ENCODE measurements at regions not wholly inside any gene's neighbourhood (a gene's known extent, or its start where the extent isn't known, plus 50 kb on each side); places are given as distances from the start of the nearest gene placed in this dataset.

DNA sequence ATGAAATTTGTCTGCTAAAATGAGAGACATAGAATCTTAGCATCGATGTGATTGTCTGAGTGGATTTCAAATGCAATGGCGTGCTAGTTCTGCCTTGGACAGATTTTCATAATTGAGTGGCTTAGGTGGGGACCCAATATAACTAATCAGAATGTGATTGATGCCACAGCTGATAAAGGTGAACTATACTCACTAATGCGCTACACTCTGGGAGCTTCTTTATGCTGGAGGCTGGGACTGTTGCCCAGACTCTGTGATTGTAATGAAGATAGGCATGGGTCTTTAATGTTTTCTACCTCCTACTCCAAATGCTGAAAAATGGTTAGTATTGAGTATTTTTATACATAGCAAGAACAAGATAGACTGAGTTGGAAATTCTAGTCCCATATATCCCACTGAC lies 339.5 kb upstream of the SLC39A10 start:
- DNase-seq: no peak
- Histone ChIP-seq H3K36me3 (no peaks in the 10 kb centered on the region), H3K27me3 (no peaks in the 10 kb centered on the region), H3K4me1 (peaks cover 0 to 11% (median 4%) of the 10 kb centered on the region in 4 donors), H3K27ac (no peak overlapping the region), H3K4me3 (no peak overlapping the region), H3K9me3 (no peaks in the 10 kb centered on the region)
- TF ChIP-seq, protein P1, sequence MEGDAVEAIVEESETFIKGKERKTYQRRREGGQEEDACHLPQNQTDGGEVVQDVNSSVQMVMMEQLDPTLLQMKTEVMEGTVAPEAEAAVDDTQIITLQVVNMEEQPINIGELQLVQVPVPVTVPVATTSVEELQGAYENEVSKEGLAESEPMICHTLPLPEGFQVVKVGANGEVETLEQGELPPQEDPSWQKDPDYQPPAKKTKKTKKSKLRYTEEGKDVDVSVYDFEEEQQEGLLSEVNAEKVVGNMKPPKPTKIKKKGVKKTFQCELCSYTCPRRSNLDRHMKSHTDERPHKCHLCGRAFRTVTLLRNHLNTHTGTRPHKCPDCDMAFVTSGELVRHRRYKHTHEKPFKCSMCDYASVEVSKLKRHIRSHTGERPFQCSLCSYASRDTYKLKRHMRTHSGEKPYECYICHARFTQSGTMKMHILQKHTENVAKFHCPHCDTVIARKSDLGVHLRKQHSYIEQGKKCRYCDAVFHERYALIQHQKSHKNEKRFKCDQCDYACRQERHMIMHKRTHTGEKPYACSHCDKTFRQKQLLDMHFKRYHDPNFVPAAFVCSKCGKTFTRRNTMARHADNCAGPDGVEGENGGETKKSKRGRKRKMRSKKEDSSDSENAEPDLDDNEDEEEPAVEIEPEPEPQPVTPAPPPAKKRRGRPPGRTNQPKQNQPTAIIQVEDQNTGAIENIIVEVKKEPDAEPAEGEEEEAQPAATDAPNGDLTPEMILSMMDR (IDR thresholded peaks at IDR 0.05): no peak
- TF ChIP-seq POLR2A (IDR thresholded peaks at IDR 0.05) (no peak), EP300 (IDR thresholded peaks at IDR 0.05) (no peak), POLR2AphosphoS5 (IDR thresholded peaks at IDR 0.05) (no peak)
- intact Hi-C loops (cut with DNase I): no loop called here
- 94 to 97% methylated on average over 3 of the region's 3 CpGs for WGBS, 2 donors

DNA sequence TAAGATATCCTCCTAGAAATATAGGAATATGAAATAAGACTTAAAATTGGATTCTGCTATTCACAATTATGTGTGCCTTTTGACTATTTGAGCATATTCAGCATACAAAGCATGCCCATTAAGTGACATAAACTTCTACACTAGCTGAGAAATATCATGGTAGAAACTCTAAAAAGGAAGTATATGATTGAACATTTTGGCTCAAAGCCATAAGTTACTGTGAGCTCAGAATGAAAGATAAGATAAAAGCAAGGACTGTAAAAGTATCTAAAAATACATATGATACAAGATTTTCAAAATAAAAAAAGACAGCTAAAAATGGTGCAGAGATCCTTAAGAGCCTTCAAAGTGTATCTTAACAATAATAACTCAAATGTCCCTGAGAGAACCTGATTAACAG lies 340.5 kb upstream of the SLC39A10 start:
- Histone ChIP-seq H3K4me3 (no peak overlapping the region), H3K36me3 (no peaks in the 10 kb centered on the region), H3K9me3 (no peaks in the 10 kb centered on the region), H3K27me3 (no peaks in the 10 kb centered on the region), H3K27ac (no peak overlapping the region), H3K4me1 (peaks cover 0 to under 1% (median 0%) of the 10 kb centered on the region in 4 donors)
- TF ChIP-seq EP300 (IDR thresholded peaks at IDR 0.05) (no peak), POLR2A (IDR thresholded peaks at IDR 0.05) (no peak), POLR2AphosphoS5 (IDR thresholded peaks at IDR 0.05) (no peak)
- TF ChIP-seq, protein P1 (IDR thresholded peaks at IDR 0.05): no peak
- intact Hi-C loops (cut with DNase I): no loop called here
- no peak for DNase-seq

DNA sequence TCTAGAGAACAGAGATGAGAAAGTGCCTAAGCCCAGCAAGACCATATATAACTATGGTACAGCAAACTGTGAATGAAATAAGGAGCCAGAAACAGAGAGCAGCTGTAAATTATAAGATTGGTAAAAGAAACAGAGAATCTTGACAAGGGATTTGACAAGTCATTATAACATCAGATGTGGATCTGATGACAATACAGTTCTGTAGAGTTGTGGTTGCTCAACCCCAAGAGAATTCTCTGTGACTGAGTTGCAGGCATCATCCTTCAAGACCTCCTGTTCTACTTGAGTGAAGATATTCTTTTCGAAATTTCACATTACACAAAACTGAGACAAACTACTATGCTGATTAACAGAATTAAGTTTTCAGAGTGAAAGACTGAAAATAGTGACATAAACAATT lies 343.1 kb upstream of the SLC39A10 start:
- Histone ChIP-seq H3K4me1 (no peaks in the 10 kb centered on the region), H3K27me3 (no peaks in the 10 kb centered on the region), H3K4me3 (no peak overlapping the region), H3K9me3 (no peaks in the 10 kb centered on the region), H3K27ac (no peak overlapping the region), H3K36me3 (no peaks in the 10 kb centered on the region)
- no peak for DNase-seq
- WGBS, 2 donors: 82 to 93% methylated on average over 1 of the region's 1 CpG
- intact Hi-C loops (cut with DNase I): no loop called here
- TF ChIP-seq EP300 (IDR thresholded peaks at IDR 0.05): no peak
- TF ChIP-seq, protein P1 (IDR thresholded peaks at IDR 0.05): no peak
- no peak for TF ChIP-seq POLR2A (IDR thresholded peaks at IDR 0.05)
- TF ChIP-seq POLR2AphosphoS5 (IDR thresholded peaks at IDR 0.05): no peak

DNA sequence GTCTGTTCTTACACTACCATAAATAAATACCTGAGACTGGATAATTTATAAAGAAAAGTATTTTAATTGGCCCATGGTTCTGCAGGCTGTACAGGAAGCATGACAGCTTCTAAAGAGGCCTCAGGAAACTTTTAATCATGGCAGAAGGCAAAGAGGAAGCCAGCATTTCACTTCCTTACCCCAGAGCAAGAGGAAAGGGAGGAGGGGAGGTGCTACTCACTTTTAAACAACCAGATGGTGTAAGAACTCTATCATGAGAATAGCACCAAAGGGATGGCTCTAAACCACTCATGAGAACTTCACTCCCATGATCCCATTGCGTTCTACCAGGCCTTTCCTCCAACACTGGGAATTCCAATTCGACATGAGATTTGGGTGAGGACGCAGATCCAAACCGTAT lies 344.4 kb upstream of the SLC39A10 start:
- intact Hi-C loops (cut with DNase I): no loop called here
- Histone ChIP-seq H3K9me3 (no peaks in the 10 kb centered on the region), H3K27me3 (no peaks in the 10 kb centered on the region), H3K4me1 (no peaks in the 10 kb centered on the region), H3K27ac (no peak overlapping the region), H3K4me3 (no peak overlapping the region), H3K36me3 (no peaks in the 10 kb centered on the region)
- no peak for DNase-seq
- 94% methylated on average over 4 of the region's 4 CpGs for WGBS, 2 donors
- TF ChIP-seq POLR2AphosphoS5 (IDR thresholded peaks at IDR 0.05): no peak

DNA sequence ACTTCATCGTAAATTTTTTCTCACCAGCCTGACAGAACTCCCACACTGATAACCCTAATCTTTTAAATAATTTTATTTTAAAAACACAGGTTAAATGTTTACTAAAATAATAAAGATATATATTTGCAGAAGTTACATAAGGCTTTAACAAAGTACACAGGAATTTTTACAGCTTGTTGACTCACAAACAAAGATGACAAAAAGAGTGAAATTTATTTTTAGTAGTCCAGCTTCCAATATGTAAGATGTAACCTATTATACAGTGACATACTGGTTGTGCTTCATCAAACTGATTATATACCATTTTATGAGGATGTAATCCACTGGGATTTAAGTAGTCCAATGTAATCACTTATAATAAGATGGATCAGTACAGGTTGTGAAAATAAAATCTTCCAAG lies 348.9 kb upstream of the SLC39A10 start:
- Histone ChIP-seq H3K9me3 (no peaks in the 10 kb centered on the region), H3K36me3 (no peaks in the 10 kb centered on the region), H3K4me3 (no peak overlapping the region), H3K27me3 (no peaks in the 10 kb centered on the region), H3K27ac (no peak overlapping the region), H3K4me1 (no peaks in the 10 kb centered on the region)
- TF ChIP-seq POLR2AphosphoS5 (IDR thresholded peaks at IDR 0.05): no peak
- DNase-seq: no peak
- WGBS, 2 donors: 15 to 63% methylated on average over 1 of the region's 1 CpG
- intact Hi-C loops (cut with DNase I): no loop called here

DNA sequence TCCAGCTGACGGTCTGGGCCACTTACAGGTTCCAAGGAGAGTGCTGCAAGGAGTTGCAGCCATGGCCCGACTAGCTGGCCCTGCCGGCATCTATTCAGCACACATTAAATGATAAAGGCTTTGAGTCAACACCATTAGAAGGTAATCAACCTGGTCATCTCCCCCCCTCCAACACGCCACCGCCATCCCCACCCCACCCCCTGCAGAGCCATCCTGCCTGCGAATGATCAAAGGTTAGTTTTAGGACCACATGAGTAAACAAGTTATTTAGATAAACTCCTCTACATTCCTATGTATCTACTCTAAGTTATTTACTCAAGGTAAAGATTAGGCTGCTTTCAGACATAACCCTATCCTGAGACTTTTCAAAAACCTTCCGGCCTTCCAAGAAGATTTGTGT lies 349.3 kb upstream of the SLC39A10 start:
- DNase-seq: no peak
- no peak overlapping the region for H3K4me3 ChIP-seq
- H3K4me1 ChIP-seq: no peaks in the 10 kb centered on the region
- no peak overlapping the region for H3K27ac ChIP-seq
- no peaks in the 10 kb centered on the region for H3K27me3 ChIP-seq
- intact Hi-C loops (cut with DNase I): no loop called here
- TF ChIP-seq EP300 (IDR thresholded peaks at IDR 0.05): no peak
- no peak for TF ChIP-seq POLR2AphosphoS5 (IDR thresholded peaks at IDR 0.05)
- no peaks in the 10 kb centered on the region for H3K36me3 ChIP-seq
- WGBS, 2 donors: 19 to 62% methylated on average over 7 of the region's 7 CpGs
- no peaks in the 10 kb centered on the region for H3K9me3 ChIP-seq

Data from sigmoid colon (tissue), 6 donors.